ENCODE measurements at regions not wholly inside any gene's neighbourhood (a gene's known extent, or its start where the extent isn't known, plus 50 kb on each side); places are given as distances from the start of the nearest gene placed in this dataset.

DNA sequence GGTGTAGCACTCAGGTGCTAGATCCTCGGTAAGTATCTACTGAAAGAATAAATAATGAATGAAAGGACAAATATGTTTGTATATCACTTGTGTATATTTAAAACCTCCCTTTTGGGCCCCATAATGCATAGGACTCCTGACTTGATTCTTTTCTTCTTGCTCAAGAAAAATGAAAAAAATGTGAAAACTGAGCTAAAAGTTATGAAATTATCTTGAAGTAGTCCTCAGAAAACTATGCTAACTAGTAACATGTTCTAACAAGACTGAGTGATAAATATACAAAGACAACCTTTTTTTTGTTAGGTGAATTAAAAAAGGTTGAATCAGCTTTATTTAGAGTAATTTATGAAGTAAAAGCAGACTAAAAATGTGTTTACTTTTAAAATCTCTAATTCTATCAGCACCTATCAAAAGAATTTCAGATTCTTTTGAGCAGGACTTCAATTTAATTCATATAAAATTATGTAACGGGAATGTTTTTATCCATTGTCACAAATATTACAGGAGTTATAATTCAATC lies 247.8 kb upstream of the JAG1 start:
- Histone ChIP-seq H4K20me1 (ENCODE audit: insufficient read depth) (no peaks in the 10 kb centered on the region), H3F3A (ENCODE audit: insufficient read depth, low read depth) (peaks cover 34% of the 10 kb centered on the region; the same call in 1 of the 2 replicates), H3K9me2 (ENCODE audit: insufficient read depth) (no peaks in the 10 kb centered on the region), H3K79me2 (ENCODE audit: low read depth) (no peaks in the 10 kb centered on the region), H2AFZ (no peak overlapping the region), H3K27me3 (ENCODE audit: insufficient read depth, low read depth) (no peaks in the 10 kb centered on the region), H3K4me3 (no peak overlapping the region), H3K4me2 (no peak overlapping the region), H3K36me3 (ENCODE audit: low read depth) (no peaks in the 10 kb centered on the region), H3K4me1 (replicated peaks; ENCODE audit: insufficient read depth) (peaks cover 48% of the 10 kb centered on the region), H3K9me3 (ENCODE audit: insufficient read depth, low read depth) (no peaks in the 10 kb centered on the region; the same call in none of the 2 replicates), H3K27ac (no peak overlapping the region)
- DNase-seq = no peak
- intact Hi-C loops (cut with micrococcal nuclease; ENCODE audit: unreplicated experiment) = loop anchor here (2.0 to 5.0 kb wide), 4 partner anchors 59 to 364 kb away; no protein-coding TSS in a partner anchor
- BruUV-seq (replicated peaks) = no TSS peak
- TF ChIP-seq, protein P1, sequence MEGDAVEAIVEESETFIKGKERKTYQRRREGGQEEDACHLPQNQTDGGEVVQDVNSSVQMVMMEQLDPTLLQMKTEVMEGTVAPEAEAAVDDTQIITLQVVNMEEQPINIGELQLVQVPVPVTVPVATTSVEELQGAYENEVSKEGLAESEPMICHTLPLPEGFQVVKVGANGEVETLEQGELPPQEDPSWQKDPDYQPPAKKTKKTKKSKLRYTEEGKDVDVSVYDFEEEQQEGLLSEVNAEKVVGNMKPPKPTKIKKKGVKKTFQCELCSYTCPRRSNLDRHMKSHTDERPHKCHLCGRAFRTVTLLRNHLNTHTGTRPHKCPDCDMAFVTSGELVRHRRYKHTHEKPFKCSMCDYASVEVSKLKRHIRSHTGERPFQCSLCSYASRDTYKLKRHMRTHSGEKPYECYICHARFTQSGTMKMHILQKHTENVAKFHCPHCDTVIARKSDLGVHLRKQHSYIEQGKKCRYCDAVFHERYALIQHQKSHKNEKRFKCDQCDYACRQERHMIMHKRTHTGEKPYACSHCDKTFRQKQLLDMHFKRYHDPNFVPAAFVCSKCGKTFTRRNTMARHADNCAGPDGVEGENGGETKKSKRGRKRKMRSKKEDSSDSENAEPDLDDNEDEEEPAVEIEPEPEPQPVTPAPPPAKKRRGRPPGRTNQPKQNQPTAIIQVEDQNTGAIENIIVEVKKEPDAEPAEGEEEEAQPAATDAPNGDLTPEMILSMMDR (conservative IDR thresholded peaks at IDR 0.05) = no peak
- TF ChIP-seq EZH2 (IDR thresholded peaks at IDR 0.05; ENCODE audit: low read depth) = no peak
- POLR2A ChIA-PET (ENCODE audit: unreplicated experiment) = no interaction called here
- CTCF ChIA-PET = no interaction called here

DNA sequence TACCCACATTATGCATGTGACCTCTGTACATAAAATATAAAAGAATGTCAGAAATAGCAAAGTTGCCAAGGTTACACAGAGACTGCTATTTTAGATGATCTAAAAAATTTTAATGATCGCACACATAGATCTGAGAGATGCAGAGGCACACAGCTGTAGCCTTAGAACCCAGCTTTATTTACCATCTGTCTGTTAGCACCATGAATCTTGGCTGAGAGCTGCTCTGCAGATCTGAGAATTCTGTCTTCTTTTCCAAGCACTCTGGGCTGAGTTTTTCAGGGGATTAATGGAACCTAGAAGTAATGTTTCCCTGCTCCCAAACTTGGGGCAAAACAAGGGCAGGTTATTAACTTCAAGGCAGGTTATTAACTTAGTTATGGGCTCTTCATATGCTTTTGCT lies 248.7 kb upstream of the JAG1 start:
- intact Hi-C loops (cut with micrococcal nuclease; ENCODE audit: unreplicated experiment) = loop anchor here (2.0 to 5.0 kb wide), 4 partner anchors 60 to 365 kb away; no protein-coding TSS in a partner anchor
- BruUV-seq (replicated peaks) = no TSS peak

DNA sequence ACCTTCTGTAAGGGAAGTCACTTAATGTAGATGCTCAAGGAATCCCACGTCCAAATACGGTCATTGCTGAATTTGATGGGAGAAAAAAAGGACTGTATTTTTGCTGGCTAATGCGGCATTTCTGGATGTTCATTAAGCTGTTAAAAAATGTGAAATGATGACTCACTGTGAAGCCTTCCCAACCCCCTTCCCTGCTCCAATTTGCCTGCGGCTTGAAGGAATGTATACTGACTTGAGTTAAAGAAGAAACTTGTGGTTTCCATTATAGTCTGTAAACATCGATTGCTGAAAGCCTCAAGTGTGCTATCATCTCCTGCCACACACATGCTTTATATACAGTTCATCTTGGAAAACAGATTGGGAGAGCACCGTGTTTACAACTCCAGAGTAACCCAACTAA lies 249.1 kb upstream of the JAG1 start:
- H3F3A ChIP-seq (ENCODE audit: insufficient read depth, low read depth) = peaks cover 34% of the 10 kb centered on the region; the same call in 1 of the 2 replicates
- peak; percentile 59 to 82 for DNase-seq
- no peaks in the 10 kb centered on the region; the same call in 1 of the 2 replicates for H3K9me3 ChIP-seq (ENCODE audit: insufficient read depth, low read depth)
- H3K4me1 ChIP-seq (replicated peaks; ENCODE audit: insufficient read depth) = peaks cover 48% of the 10 kb centered on the region
- no peak overlapping the region for H3K4me3 ChIP-seq
- no peaks in the 10 kb centered on the region for H3K27me3 ChIP-seq (ENCODE audit: insufficient read depth, low read depth)
- TF ChIP-seq EZH2 (IDR thresholded peaks at IDR 0.05; ENCODE audit: low read depth) = no peak
- TF ChIP-seq, protein P1 (conservative IDR thresholded peaks at IDR 0.05) = no peak
- H3K79me2 ChIP-seq (ENCODE audit: low read depth) = no peaks in the 10 kb centered on the region
- BruUV-seq (replicated peaks) = no TSS peak
- peak overlapping the region; percentile 50 for H3K27ac ChIP-seq
- H4K20me1 ChIP-seq (ENCODE audit: insufficient read depth) = no peaks in the 10 kb centered on the region
- POLR2A ChIA-PET (ENCODE audit: unreplicated experiment) = no interaction called here
- intact Hi-C loops (cut with micrococcal nuclease; ENCODE audit: unreplicated experiment) = loop anchor here (2.0 to 5.0 kb wide), 4 partner anchors 61 to 366 kb away; no protein-coding TSS in a partner anchor
- CTCF ChIA-PET = no interaction called here
- no peaks in the 10 kb centered on the region for H3K9me2 ChIP-seq (ENCODE audit: insufficient read depth)
- no peaks in the 10 kb centered on the region for H3K36me3 ChIP-seq (ENCODE audit: low read depth)
- H3K4me2 ChIP-seq = peak overlapping the region; percentile 57
- H2AFZ ChIP-seq = no peak overlapping the region; the same call in 1 of the 2 replicates

More for the DNA sequence above, 248.7 kb upstream of the JAG1 start:
- Histone ChIP-seq H3K4me3 (no peak overlapping the region), H3K36me3 (ENCODE audit: low read depth) (no peaks in the 10 kb centered on the region), H3F3A (ENCODE audit: insufficient read depth, low read depth) (peaks cover 34% of the 10 kb centered on the region; the same call in 1 of the 2 replicates), H3K4me1 (replicated peaks; ENCODE audit: insufficient read depth) (peaks cover 48% of the 10 kb centered on the region), H3K27me3 (ENCODE audit: insufficient read depth, low read depth) (no peaks in the 10 kb centered on the region), H3K9me3 (ENCODE audit: insufficient read depth, low read depth) (no peaks in the 10 kb centered on the region; the same call in none of the 2 replicates), H3K4me2 (peak overlapping the region; percentile 57), H3K27ac (peak overlapping the region; percentile 50), H3K9me2 (ENCODE audit: insufficient read depth) (no peaks in the 10 kb centered on the region), H4K20me1 (ENCODE audit: insufficient read depth) (no peaks in the 10 kb centered on the region), H3K79me2 (ENCODE audit: low read depth) (no peaks in the 10 kb centered on the region), H2AFZ (no peak overlapping the region; the same call in 1 of the 2 replicates)
- no peak for TF ChIP-seq EZH2 (IDR thresholded peaks at IDR 0.05; ENCODE audit: low read depth)
- TF ChIP-seq, protein P1 (conservative IDR thresholded peaks at IDR 0.05) = no peak
- ChIA-PET POLR2A (ENCODE audit: unreplicated experiment) (no interaction called here), CTCF (no interaction called here)
- DNase-seq = no peak
